HepG2 (cell line): ENCODE measurements at regions not wholly inside any gene's neighbourhood (a gene's known extent, or its start where the extent isn't known, plus 50 kb on each side); places are given as distances from the start of the nearest gene placed in this dataset.

ENCODE experiments used
- BRF2 ChIP-seq: sonication (generic); formaldehyde crosslinking; IDR thresholded peaks from 2 replicates; pipeline ENCODE4 v1.8.1; 2022; ENCODE audit warnings: mild to moderate bottlenecking, missing genetic modification reagents
- CHD2 ChIP-seq: IDR thresholded peaks from 2 replicates; pipeline ENCODE4 v1.6.1; 2011; ENCODE audit warnings: low read depth, low read length, improper control_type of control experiment
- ERF ChIP-seq: IDR thresholded peaks from 2 replicates; pipeline ENCODE4 v1.6.1; 2018; ENCODE audit warnings: missing biosample characterization, missing genetic modification reagents
- ESRRA ChIP-seq: sonication (generic); formaldehyde crosslinking; IDR thresholded peaks from 2 replicates; pipeline ENCODE4 v1.5.1; 2020; ENCODE audit warnings: mild to moderate bottlenecking, low read depth, missing genetic modification reagents
- FOXC1 ChIP-seq: sonication (generic); formaldehyde crosslinking; IDR thresholded peaks from 2 replicates; pipeline ENCODE4 v1.8.0; 2022; ENCODE audit warnings: mild to moderate bottlenecking, missing genetic modification reagents, borderline replicate concordance
- GLMP ChIP-seq: sonication (generic); formaldehyde crosslinking; IDR thresholded peaks from 2 replicates; pipeline ENCODE4 v1.9.0; 2021; ENCODE audit warnings: missing genetic modification reagents, mild to moderate bottlenecking, borderline replicate concordance
- HNF4A ChIP-seq: sonication (generic); formaldehyde crosslinking; IDR thresholded peaks from 2 replicates; pipeline ENCODE4 v1.4.0; 2020; ENCODE audit warnings: missing genetic modification reagents
- MAFK ChIP-seq, 2 experiments: IDR thresholded peaks in 1 of 2; conservative IDR thresholded peaks in 1 of 2; 2 replicates each; pipeline ENCODE4 v1.6.1; 2011; ENCODE audit warnings: improper control_type of control experiment in 2 of 2, low read length in 2 of 2
- MIER2 ChIP-seq: IDR thresholded peaks from 2 replicates; pipeline ENCODE4 v1.6.1; 2016; ENCODE audit warnings: missing biosample characterization, missing genetic modification reagents
- MLXIP ChIP-seq: sonication (generic); formaldehyde crosslinking; IDR thresholded peaks from 2 replicates; pipeline ENCODE4 v1.9.0; 2021; ENCODE audit warnings: missing genetic modification reagents, borderline replicate concordance
- MYNN ChIP-seq: sonication (generic); formaldehyde crosslinking; IDR thresholded peaks from 2 replicates; pipeline ENCODE4 v1.4.0; 2020; ENCODE audit warnings: mild to moderate bottlenecking, low read depth, missing genetic modification reagents
- SALL2 ChIP-seq: sonication (generic); formaldehyde crosslinking; IDR thresholded peaks from 2 replicates; pipeline ENCODE4 v1.8.1; 2023; ENCODE audit warnings: mild to moderate bottlenecking, missing genetic modification reagents, inconsistent platforms
- SP5 ChIP-seq: IDR thresholded peaks from 2 replicates; pipeline ENCODE4 v1.6.1; 2016; ENCODE audit warnings: low read depth, borderline replicate concordance
- THRA ChIP-seq: sonication (generic); formaldehyde crosslinking; IDR thresholded peaks from 2 replicates; pipeline ENCODE4 v1.4.0; 2020; ENCODE audit warnings: missing genetic modification reagents, borderline replicate concordance
- ZBTB25 ChIP-seq: IDR thresholded peaks from 2 replicates; pipeline ENCODE4 v1.6.1; 2018; ENCODE audit warnings: missing genetic modification reagents
- ZFP82 ChIP-seq: sonication (generic); formaldehyde crosslinking; IDR thresholded peaks from 2 replicates; pipeline ENCODE4 v1.5.1; 2020; ENCODE audit warnings: mild to moderate bottlenecking, missing genetic modification reagents, borderline replicate concordance
- ZMYM4 ChIP-seq: sonication (generic); formaldehyde crosslinking; IDR thresholded peaks from 2 replicates; pipeline ENCODE4 v1.8.1; 2023; ENCODE audit warnings: mild to moderate bottlenecking, missing genetic modification reagents
- ZNF530 ChIP-seq: sonication (generic); formaldehyde crosslinking; IDR thresholded peaks from 2 replicates; pipeline ENCODE4 v1.5.0; 2020; ENCODE audit warnings: low read depth, mild to moderate bottlenecking, missing genetic modification reagents
- ZNF790 ChIP-seq: sonication (generic); formaldehyde crosslinking; IDR thresholded peaks from 2 replicates; pipeline ENCODE4 v1.8.0; 2022; ENCODE audit warnings: missing genetic modification reagents, mild to moderate bottlenecking, borderline replicate concordance
- ZSCAN5A ChIP-seq: sonication (generic); formaldehyde crosslinking; IDR thresholded peaks from 2 replicates; pipeline ENCODE4 v1.8.0; 2022; ENCODE audit warnings: mild to moderate bottlenecking, missing genetic modification reagents, borderline replicate concordance

- TF ChIP-seq GLMP (CRISPR knock-in tag) (no peak; the same call in 1 of the 2 replicates), HNF4A (CRISPR knock-in tag) (peak; percentile 86), MLXIP (CRISPR knock-in tag) (peak; percentile 99), ZFP82 (peak; percentile 55; the same call in 1 of the 2 replicates), ZSCAN5A (CRISPR knock-in tag) (no peak), ZNF530 (CRISPR knock-in tag) (no peak), ZNF790 (CRISPR knock-in tag) (no peak), ZBTB25 (CRISPR knock-in tag) (peak; percentile 95), BRF2 (CRISPR knock-in tag) (peak; percentile 93; the same call in 1 of the 2 replicates), ZMYM4 (CRISPR knock-in tag) (peak; percentile 89; the same call in 1 of the 2 replicates), SP5 (CRISPR knock-in tag) (peak; percentile 84), THRA (CRISPR knock-in tag) (peak; percentile 92), MIER2 (CRISPR knock-in tag) (peak; percentile 87), CHD2 (no peak), SALL2 (CRISPR knock-in tag) (peak; percentile 74; the same call in 1 of the 2 replicates), MAFK (conservative IDR thresholded peaks at IDR 0.05 in 1 of 2, IDR thresholded peaks at IDR 0.05 in 1 of 2; ENCODE audit: low read length in 2 of 2) (no peak), ERF (CRISPR knock-in tag) (peak; percentile 98), MYNN (CRISPR knock-in tag) (no peak), ESRRA (CRISPR knock-in tag) (peak; percentile 92), FOXC1 (CRISPR knock-in tag) (peak; percentile 91; the same call in 1 of the 2 replicates)
Observed at GRCh38 chr2:190809139-190809764, 71.4 kb upstream of the GLS start (continued).
